TTC549 (cell line): ENCODE measurements at regions not wholly inside any gene's neighbourhood (a gene's known extent, or its start where the extent isn't known, plus 50 kb on each side); places are given as distances from the start of the nearest gene placed in this dataset.
"Not testable (repeated sequence)": the region's sequence is repeated elsewhere in the genome, so short reads cannot be mapped to it uniquely, and the experiment has no call there.

ENCODE experiments used
- FAIRE-seq: peaks from 2 replicates; lab custom pipeline; 2012; peaks lifted over from hg19 to GRCh38; lab: Jason Lieb, UNC

DNA sequence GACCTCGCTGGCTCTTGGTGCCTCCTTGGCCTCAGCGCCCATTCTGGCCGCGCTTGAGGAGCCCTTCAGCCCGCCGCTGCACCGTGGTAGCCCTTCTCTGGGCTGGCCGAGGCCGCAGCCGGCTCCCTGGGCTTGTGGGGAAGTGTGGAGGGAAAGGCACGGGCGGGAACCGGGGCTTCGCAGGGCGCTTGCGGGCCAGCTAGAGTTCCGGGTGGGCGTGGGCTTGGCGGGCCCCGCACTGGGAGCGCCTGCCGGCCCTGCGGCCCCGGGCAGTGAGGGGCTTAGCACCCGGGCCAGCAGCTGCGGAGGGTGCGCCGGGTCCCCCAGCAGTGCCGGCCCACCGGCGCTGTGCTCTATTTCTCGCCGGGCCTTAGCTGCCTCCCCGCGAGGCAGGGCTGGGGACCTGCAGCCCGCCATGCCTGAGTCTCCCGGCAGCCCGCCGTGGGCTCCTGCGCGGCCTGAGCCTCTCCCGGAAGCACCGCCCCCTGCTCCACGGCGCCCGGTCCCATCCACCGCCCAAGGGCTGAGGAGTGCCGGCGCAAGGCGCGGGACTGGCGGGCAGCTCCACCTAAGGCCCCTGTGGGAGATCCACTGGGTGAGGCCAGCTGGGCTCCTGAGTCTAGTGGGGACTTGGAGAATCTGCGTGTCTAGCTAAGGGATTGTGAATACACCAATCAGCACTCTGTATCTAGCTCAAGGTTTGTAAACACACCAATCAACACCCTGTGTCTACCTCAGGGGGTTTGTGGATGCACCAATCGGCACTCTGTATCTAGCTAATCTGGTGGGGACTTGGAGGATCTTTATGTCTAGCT, 141.1 kb downstream of the SLCO4C1 start:
- FAIRE-seq = not testable (repeated sequence)

DNA sequence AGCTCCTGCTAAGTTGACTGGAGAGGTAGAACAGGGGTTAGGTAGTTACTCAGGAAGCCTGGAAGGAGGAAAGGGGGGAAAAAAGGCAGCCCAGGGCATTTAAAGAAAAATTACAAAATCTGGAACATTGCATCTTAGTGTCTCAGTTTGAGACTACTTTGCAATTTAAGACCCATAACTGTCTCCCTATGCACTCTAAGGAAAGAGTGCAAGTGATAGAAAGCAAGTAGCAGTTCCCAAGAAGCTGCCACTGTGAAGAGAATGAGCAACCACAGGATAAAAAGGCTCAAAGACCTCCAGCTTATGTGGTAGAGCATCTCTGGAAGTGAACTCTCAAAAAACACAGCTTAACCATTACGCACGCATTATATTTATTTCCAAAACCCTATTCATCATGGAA, 141.8 kb downstream of the SLCO4C1 start:
- FAIRE-seq = no peak

GRCh38 chr5:102153003-102153759, 142.9 kb downstream of the SLCO4C1 start:
- no peak for FAIRE-seq

- no peak for FAIRE-seq
These were observed 157.1 kb downstream of the SLCO4C1 start for GRCh38 chr5:102139029-102139428.

DNA sequence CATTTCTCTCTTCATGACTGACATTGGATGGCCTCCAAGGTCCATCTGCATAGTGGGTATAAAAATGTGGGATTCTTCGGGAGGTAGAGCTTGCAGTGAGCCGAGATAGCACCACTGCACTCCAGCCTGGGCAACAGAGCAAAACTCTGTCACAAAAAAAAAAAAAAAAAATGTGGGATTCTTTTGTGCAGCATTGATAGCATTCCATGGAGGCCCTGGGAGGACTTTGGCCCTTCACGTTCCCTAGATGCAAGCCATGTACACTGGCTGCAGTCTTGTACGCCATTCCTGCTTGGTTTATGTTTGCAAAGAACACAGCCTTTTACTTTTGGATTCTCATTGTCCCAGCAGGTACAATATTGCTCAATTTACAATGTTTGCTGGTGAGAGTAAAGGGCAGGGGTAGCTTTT, 157.8 kb downstream of the SLCO4C1 start:
- FAIRE-seq = no peak

DNA sequence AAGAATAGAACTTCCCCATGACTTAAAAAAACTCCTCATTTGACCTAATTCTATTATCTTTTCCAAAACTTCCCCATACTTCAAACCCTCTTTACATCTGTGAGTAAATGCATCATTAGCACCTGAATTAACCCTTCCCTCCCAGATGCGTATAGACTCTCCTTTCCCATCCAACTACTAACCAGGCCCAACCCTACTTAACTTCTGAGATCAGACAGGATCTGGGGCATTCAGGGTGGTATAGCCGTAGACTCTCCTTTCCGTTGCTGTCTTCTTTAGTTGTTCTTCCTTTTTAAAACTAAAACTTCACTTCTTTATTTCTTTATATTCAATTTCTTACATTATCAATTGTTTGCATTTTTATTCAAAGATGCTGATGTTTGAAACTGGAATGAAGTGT, 165.2 kb downstream of the SLCO4C1 start:
- no peak for FAIRE-seq

DNA sequence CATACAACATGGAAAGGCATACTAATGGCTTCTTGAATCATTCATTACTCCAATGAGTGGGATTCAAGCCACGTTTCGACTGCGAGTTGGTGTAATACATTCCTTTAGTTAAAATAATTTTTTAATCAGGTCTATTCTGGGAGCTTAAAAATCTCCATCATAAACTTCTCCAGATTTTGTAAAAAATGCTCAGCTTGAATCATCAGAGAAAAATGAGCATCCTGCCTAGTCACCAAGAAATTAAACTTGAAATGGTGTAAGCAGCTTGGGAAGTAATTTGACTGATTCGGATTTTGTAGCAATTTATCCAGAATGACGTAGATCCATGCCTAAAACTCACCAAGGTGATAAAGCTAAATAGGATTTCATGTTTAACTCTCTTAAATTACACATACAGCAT, 165.7 kb downstream of the SLCO4C1 start:
- FAIRE-seq = no peak

DNA sequence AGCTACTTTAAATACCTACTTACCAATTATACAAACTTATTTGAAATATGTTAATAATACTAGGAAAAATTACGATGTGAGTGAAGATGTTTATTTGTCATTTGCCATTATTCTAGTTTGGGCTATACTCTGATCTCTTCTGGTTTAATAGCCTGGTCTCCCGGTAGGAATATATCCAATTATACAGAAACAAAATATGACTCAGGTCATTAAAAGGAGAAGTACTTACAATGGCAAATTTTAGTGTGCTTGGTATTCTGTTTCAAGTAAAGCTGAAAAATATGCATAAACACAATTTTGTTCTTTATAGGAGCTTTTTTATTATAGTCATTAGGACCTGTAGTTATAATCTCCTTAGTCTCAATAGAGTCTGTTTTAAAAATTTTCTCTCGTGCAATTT, 176.8 kb downstream of the SLCO4C1 start:
- no peak for FAIRE-seq

- no peak for FAIRE-seq
These were observed 180.3 kb downstream of the SLCO4C1 start for GRCh38 chr5:102115736-102116135.

- FAIRE-seq = no peak
These were observed 181.5 kb downstream of the SLCO4C1 start for GRCh38 chr5:102114525-102115069.

DNA sequence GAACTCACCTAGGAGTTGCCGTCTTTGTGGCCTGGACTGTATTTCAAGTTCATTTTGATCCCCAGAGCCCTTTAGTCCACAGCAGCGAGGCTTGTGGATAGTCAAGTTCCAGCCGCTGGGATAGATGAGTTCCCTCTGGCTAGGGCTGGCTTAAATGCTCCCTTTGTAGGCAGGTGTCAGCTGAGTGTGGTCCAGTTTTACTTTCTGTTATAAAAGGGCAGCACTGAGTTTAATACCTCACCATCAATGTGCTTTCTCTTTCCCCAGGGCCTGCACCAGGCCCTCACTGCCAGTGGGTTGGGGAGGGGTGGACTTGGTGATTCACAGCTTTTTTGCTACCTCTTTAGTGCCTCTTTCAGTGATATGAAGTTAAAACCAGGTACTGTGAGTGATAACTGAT, 188.2 kb downstream of the SLCO4C1 start:
- no peak for FAIRE-seq

GRCh38 chr5:102106599-102106998, 189.5 kb downstream of the SLCO4C1 start:
- no peak for FAIRE-seq

DNA sequence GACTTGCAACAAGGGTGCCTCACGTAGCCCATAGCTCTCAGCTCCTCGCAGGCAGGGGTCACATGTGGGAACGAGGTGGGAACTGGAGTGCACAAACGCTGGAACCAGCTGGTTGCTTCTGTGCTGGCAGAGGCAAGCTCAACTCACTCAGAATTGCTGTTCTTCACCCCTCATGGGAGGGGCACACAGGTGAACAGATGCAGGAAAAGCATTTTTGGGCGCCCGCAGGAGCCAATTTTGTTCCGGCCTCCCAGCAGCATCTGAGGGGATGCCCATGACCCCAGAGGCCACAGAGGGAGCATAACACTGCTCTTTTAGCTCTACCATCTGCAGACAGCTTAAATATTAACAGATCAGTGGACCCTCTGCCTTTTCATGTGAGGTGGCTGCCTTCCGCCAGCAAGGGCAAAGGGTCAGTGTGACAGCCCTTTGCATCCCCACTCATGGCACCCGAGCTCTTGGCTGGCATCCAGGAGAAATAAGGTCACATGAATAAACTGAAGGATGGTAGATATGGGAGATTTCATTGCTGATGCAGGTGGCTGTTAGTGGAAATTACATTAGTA, 196.2 kb downstream of the SLCO4C1 start:
- FAIRE-seq = no peak

DNA sequence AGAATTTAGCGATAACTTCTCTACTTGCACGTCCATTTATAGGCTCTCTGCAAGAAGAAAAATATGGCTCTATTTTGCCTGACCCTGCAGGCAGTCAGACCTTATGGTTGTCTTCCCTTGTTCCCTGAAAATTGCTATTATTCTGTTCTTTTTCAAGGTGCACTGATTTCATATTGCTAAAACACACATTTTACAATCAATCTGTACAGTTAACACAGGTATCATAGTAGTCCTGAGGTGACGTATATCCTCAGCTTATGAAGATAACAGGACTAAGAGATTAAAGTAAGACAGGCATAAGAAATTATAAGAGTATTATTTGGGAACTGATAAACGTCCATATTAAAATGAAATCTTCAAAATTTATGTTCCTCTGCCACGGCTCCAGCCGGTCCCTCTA, 197.0 kb downstream of the SLCO4C1 start:
- not testable (repeated sequence) for FAIRE-seq

DNA sequence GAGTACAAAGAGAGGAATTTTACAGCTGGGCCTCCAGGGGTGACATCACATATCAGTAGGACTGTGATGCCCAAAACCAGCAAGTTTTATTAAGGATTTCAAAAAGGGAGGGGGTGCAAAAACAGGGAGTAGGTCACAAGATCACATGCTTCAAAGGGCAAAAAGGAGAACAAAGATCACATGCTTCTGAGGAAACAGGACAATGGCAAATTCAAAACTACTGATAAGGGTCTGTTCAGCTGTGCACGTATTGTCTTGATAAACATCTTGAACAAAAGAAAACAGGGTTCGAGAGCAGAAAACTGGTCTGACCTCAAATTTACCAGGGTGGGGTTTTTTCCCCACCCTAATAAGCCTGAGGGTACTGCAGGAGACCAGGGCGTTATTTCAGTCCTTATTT, 197.5 kb downstream of the SLCO4C1 start:
- FAIRE-seq = not testable (repeated sequence)

DNA sequence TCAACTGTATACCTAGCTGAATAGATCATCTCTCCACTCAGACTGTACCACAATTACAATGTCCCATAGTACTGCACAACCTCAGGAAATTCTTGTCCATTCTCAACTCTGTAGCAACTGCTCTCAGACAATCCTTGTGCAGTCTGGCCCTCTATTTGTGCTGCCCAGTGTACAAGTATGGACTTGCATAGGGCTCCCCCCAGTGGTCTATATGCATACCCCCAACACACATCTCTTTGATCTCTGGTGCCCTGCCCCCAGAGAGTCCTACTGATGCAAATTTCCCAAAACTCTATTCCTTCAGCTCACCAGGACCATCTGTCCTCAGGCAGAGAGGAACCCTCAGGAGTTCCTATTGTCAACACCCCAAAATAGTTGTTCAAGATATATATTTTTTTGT, 205.3 kb downstream of the SLCO4C1 start:
- FAIRE-seq = no peak

DNA sequence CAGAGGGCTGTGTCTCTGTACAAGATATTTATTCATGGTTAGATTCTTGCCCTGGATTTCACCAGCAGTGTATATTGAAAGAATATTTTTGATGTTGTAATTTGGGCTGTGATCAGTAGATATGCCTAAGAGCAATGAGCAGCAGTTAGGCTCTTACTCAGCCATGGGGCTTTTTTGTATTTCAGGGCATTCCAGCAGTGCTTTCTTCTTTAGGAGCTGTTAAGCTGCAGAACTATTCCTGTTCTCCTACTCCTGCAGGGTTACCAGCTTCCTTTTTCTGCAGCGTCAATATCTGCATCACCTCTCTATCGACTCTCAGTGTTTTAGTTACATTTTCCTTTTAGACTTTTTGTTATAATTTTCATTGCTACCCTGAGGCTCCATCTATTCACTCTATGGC, 206.2 kb downstream of the SLCO4C1 start:
- FAIRE-seq = no peak

- FAIRE-seq = no peak
These were observed 208.2 kb downstream of the SLCO4C1 start for GRCh38 chr5:102087906-102088305.

- FAIRE-seq = no peak
These were observed 215.8 kb downstream of the SLCO4C1 start for GRCh38 chr5:102080288-102080687.

GRCh38 chr5:102077920-102078319, 218.2 kb downstream of the SLCO4C1 start:
- FAIRE-seq = no peak

- no peak for FAIRE-seq
These were observed 226.1 kb downstream of the SLCO4C1 start for GRCh38 chr5:102069974-102070373.

- FAIRE-seq = no peak
These were observed 227.2 kb downstream of the SLCO4C1 start for GRCh38 chr5:102068870-102069269.

DNA sequence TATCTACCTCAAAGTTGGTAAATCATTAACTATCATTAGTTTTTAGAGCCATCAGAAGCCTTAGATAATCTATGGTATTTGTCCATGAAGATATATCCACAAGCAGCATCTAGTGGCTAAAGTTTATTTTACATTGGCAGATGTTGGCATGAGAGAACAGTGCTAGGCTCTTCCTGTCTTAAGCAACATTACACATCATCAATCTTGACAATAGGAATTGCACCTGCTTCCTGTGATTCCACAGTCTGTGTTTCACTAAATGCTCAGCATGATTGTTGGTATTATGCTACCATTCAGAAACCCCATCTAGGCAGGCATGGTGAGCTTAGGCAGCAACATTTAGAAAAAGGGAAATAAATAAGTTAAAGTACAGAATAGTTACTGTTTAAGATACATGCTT, 246.6 kb downstream of the SLCO4C1 start:
- no peak for FAIRE-seq
